NCI-H2081 treated with DMSO at 0.1 percent for 48 hours (cell line): ENCODE measurements at regions not wholly inside any gene's neighbourhood (a gene's known extent, or its start where the extent isn't known, plus 50 kb on each side); places are given as distances from the start of the nearest gene placed in this dataset.
"Not testable (repeated sequence)": the region's sequence is repeated elsewhere in the genome, so short reads cannot be mapped to it uniquely, and the experiment has no call there.

Experiments used
- DNase-seq: peaks from one replicate; lab custom pipeline; 2025; lab: John Stamatoyannopoulos, UW

DNA sequence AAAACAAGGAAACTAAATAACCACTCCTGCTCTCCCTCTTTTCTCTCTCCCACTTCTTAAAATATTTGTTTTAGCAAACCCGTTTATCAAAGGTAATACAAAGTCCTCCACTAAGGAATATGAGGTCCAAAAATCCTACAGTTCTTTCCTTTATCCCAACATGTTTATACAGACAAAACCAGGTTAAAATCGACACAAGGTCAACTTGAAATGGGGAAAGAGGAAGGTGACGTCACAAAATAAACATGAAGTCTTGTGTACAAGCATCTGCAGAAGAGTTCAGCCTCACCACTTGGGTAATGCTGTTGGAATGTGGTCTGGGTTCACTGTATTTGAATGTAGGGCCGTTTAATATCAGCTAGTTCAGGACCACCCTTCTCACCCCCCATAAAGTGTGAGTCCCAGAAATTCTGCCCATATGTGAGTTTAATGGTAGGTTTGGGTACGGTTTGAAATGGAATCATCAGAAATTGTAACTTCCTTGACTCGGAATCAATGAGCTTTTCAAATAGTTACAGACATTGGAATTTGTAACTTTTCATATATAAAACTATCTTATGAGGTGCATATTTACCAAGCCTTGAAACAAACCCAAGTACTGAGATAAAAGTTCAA, 120.0 kb upstream of the SLC38A2 start:
- DNase-seq, result no peak

DNA sequence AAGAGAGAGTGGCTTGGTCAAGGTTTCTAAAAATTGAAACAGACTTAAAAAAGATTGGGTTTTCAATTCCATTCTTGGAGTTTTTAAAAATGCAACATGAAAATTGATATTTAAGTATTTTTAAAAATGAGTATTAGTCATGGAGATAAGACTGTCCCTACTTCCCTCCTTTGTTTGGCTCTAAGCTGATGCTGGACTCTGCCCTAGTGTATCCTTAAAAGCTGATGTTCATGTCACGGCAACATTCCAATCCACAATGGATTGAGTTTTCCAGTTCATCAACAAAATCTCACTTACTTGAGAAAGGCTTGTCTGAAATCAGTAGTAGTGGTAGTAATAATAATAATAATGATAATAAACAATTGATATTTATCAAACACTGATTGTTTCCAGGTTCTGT, 119.0 kb upstream of the SLC38A2 start:
- no peak for DNase-seq

DNA sequence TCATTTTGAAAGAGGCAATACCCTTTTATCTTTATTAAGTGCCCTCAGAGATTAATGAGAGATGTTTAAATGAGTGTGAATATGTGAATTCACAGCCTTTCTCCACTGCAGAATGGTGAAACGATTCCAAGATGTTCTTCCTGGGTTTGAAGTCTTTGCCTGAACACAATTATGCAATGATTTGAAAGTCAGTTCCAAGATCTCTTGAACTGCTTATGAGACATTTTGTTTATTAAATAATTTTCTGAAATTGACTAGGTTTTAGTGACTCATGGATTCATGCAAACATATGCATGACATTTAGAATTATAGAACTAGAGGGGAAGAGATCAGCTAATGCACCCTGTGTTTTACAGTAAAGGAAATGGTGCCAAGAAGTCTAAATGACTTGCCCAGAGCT, 118.1 kb upstream of the SLC38A2 start:
- DNase-seq, result no peak

DNA sequence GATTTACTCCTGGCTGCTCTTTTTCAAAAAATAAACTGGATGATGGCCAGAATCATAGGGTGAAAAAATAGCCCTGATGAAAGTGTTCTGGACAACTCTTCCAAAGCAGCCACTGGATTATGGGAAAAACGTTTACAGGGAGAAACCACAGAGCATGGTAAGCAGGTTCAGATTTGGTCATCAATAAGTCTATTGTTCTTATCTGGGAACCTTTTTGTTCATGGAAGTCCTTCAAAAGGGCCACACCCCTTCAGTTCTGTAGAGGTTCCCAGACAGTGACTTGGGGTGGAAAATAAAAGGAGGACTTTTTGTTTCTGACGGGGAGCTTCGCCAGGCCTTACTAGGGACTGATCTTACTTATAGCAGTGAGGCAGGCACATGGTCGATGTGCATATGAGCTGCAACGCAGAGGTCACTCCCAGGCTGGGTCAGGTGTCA, 117.4 kb upstream of the SLC38A2 start:
- no peak for DNase-seq

DNA sequence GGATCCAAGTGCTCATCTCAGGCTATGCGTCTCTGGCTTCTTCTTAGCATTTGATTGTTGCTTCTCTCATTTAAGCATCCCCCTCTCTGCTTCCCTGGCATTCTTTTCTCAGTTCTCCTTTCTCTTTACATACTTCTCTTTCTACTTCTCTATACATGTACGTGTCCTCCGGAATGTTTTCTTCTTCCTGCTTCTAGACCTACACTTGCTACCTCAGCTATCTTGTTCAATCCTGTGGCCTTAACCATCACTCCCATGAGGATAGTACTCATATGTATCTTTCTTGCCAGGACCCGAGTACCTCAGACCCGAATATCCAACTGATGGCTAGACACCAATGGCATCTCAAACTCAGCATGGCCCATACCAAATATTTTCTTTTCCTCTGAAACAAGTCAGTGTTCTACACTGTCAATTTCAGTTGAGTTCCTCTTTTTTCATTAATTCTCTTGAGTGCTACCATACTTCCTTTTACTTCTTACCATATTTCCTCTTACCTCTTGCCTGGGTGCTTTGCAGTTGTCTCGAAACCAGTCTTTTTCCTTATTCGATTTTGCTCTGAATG, 115.1 kb upstream of the SLC38A2 start:
- DNase-seq, result no peak

DNA sequence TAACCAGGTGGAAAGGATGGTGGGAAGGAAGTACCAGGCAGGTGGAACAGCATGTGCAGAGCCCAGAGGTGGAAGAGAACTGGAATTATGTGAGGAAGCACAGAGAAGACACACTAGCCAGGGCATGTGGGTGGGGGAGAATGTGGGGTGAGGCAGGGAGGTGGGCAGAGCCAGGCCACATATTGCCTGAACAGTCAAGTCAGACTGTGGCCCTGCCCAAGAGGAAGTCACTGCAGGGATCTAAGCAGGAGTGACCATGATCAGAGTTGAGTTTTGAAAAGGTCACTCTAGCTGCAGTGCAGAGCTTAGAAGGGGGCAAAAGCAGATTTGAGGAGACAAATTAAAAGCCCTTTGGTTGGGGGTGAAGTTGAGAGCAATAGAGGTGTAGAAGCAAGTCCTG, 114.0 kb upstream of the SLC38A2 start:
- no peak for DNase-seq

DNA sequence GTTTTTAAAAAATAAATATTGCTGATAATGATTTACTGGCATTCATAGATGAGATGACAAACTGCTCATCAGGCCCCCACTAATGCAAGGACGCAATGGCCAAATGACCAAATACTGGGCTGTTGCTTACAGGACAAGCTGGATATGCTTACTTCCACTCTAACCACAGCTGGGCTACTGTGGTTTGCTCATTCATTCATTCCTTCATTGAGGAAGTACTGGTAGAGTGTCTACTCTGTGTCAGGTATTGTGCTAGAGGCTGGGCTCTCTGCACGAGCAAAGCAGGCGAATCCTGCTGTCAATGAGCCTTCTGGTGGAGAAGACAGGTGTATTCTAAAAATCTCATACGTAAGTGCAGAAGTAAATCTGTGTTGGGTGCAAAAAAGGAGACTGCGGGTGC, 113.3 kb upstream of the SLC38A2 start:
- no peak for DNase-seq

DNA sequence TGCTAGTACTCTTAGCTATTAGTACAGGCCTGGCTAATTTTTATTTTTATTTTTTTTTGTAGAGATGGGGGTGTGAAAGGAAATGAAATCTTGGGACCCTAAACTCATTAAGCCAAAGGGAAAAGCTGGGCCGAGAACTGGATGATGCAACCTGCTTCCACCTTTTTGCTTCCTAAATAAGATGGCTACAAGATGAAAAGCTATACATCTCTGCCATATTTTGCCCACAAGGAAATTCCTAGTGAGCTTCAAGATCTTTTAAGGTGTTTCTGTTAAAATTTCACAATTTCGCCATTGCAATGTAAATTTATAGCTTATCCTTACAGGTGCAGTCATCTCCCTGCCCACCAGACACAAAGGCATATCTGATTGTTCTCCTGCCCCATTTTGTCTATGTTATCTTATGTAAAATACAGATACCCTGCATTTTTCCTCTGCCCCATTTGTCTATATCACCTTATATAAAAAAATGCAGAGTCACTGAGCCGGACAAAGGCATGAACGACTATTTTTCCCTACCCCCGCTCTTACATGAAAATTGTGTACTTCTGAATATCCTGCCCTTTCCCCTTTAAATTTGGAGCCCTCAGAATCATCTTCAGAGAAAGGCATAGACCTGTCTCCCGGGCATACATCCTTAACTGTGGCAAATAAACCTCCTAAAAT, 112.0 kb upstream of the SLC38A2 start:
- DNase-seq, result no peak

DNA sequence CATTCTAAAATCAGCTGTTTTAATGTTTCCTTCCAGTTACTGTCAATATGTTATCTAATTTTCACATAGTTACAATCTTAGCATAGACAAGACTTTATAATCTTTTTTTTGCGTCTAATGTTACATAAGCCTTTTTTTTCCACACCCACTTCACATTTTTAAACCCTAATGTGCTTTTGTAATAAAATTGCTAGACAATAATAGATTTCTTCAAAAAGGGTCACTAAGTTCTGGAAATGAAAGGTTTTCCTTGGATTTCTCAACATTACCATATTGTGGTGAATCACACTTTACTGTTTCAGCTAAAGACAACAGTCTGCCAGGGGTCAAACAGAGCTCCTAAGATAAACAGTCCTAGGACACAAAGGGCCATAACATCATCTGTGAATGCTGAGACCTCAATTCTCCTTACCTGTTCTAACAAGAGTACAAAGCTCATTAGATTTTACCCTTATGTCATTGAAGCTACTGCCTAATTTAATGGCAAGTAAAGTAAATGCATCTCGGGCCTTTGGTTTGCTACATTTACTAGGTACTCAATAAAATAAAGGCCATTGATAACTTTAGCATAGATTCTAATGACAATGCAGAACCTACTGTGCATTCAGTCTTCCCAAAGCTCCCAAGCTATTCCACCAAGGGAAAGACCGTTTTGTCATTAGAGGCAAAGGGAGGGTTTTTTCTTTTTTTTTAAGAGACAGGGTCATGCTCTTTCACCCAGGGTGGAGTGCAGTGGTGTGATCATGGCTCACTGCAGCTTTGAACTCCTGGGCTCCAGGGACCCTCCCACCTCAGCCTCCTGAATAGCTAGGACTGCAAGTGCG, 111.2 kb upstream of the SLC38A2 start:
- DNase-seq, result no peak

DNA sequence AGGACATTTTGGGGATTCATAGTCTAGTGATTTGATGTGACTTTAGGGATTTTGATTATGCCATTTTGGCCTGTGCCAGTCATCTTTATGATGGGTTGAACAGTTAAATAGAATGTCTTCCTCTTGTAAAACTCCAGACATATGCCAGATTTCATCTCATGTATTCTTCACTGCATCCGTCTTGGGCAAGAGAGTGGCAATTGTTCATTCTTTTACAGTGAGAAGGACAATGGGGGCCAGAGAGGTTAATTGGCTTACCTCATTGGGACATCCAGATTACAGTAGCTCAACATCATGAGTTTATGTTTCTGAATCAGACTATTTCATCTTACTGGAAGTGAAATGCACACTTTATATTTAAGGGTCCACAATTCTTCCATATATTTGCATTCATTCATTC, 108.2 kb upstream of the SLC38A2 start:
- no peak for DNase-seq

DNA sequence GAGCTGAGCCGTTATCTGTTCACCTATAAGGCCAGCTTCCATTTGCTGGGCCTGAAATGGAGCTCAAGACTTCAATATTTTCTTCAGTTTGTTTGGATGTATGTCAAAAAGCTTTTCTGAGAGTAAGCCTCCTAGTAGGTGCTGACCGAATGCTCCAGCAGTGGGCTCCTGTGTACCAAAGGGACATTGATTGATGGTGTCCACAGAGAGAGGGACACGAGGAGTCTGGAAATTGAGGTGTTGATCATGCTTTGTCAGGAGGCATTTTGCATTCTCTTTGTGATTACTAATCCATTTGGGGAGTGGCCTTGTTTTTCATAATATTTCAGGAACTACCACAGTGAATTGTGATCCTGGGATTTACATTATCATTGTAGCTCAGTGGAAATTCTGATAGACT, 107.7 kb upstream of the SLC38A2 start:
- no peak for DNase-seq

DNA sequence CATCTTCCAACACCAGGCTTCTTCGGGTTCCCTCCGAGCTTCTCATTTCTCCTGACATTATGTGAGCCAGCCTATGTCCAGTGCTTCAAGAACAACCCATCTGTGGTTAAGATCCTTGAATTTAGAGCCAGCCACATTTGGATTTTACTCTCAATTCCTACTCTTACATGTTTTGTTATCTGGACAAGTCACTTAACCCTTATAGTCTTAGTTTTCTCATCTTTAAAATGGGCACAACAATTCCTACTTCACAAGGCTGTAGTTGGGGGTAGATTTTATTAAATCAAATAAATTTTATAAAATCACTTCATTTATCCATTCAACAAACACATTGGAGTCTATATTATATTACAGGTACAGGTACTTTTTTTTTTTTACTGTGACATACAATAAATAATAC, 105.5 kb upstream of the SLC38A2 start:
- DNase-seq, result no peak

DNA sequence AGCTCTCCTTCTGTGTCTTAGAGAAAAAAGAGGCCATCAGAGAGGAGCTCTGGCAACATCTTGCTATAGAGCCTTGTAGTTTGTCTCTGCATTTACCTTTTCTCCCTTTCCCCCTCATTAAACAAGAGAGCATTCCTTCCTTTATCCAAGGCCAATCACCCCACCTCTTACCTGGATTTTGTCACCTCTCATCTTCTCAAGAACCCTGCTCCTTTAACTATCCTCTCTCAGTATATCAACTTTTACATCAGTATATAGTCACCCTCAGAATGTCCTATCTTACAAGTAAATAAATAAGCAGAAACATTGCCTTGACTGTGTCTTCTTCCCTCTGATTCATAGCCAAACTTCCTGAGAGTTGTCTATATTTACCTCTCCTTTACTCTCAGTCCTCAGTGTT, 105.0 kb upstream of the SLC38A2 start:
- DNase-seq, result no peak

DNA sequence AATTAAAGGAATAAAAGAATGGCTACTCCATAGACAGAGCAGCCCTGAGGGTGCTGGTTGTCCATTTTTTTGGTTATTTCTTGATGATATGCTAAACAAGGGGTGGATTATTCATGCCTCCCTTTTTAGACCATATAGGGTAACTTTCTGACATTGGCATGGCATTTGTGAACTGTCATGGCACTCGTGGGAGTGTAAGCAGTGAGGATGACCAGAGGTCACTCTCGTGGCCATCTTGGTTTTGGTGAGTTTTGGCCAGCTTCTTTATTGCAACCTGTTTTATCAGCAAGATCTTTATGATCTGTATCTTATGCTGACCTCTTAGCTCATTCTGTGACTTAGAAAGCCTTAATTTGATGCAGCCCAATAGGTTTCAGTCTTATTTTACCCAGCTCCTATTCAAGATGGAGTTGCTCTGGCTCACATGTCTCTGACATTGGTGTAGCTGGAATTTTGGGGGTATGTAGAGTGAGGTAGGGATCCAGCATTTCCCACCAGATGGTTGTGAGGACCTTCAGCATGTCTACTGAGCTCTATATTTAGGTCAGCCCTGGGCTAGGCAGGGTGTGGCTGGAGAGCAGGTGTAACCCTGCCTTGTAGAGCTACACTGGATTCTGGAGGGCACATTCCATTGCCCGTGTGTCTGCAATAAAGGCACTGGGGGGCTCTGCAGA, 103.5 kb upstream of the SLC38A2 start:
- DNase-seq, result no peak

DNA sequence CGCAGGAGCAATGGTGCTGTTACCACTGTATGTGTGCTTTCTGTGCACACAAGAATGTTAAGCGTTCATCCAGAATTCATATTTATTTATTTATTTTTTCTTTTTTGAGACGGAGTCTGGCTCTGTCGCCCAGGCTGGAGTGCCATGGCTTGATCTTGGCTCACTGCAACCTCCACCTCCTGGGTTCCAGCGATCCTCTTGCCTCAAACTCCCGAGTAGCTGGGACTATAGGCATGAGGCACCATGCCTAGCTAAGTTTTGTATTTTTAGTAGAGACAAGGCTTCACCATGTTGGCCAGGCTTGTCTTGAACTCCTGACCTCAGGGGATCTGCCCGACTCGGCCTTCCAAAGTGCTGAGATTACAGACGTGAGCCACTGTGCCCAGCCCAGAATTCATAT, 101.8 kb upstream of the SLC38A2 start:
- DNase-seq, result not testable (repeated sequence)

DNA sequence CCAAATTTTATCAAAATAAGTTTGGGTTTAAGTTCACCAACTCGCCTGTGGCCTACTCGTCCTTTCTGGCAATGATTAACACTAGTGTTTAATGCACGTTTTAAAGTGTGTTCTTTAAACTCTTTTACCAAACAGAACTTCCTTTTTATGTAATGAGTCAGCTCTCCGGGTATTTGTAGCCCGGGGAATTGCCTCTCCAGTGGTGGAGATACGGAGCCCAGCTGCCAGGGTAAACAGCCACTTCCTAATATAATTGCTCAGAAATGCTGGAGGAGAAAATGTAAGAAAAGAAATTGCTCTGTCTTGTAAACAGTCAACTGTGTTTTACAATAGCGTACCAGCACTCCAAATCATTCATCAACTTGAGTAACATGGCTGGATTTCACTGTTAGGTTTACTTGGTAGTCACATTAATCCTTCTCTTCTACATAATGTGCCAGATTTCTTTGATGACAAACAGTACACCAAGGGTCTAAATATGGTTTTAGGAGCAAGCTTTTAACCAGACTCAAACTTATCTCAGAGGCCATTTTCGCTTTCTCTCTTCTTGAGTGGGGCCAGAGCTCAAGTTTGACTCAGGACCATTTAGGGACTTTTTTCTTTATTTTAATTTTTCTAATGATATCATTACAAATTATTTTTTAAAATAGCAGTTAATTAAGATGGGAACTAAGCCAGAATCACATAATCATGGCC, 101.2 kb upstream of the SLC38A2 start:
- peak; percentile 15 for DNase-seq

DNA sequence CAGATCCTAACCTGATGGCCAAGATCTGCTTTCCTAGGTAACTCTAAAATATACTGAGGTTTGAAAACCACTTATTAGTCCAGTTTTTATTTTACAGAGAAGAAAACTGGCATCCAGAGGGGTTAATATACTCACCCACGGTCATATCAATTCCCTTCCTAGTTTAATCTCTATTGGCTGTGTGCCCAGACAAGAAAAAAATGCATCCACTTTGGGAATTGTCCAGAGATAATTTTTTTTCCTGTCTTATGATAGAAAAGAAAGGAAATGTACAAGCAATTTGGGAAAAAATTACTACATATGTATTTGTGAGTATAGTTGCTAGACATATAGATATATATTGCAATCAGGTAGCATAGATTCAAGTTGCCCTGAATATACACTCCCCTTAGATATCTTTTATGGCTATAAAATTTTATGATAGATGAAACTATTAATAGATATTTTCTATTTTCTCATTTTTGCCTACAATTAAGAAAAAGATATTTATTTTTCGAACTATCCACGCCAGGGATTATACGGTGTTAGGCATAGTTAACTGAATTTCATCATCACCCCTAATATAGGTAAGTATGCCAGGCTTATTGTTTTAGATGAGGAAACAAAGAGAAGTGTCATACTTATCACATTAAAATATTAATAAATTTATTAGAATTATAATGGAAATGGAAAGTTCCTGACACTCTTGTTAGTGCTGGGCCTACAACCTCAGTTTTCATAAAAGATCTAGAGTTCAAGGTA, 100.5 kb upstream of the SLC38A2 start:
- DNase-seq, result peak; percentile 37

DNA sequence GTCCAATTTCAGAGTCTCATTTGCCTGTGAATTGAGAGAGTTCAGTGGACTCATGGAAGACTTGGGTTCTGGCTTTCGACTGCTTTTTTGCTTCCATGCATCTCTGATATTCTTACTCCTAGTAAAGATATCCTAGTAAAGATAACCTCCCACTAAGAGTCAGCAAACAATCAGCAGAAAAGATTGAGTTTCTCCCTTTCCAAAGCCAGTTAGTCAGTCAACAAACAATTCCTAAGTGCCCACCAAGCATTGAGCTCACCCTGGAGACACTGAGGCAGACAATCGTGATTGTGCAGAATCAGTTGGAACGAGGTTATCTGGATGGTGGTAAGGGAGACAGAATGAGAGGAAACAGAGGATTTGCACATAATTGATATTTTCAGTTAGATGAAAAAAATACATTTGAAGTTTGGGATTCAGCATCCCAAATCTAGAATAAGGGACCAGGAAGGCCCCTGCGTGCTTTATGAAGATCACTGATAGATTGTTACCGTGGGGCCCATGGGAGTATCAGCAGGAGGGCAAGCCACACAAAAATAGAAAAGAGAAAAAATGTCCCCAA, 99.7 kb upstream of the SLC38A2 start:
- DNase-seq, result no peak

DNA sequence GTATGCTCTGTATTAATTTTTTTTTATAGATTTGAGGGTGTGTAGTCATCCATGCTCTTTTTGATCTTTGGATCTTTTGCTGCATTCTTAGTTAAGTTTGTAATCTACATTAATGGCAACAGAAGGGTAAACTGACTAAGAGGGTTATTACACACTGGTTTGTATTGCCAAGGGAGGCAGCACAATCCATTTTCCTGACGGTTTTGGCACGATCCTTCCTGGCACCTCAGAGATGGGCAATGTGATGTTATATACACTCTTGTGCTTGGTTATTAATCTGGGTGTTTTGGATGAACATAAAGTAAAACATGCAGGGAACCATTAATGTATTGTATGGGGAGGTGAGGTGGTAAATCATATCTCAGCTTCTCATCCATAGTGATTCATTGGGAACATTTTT, 98.8 kb upstream of the SLC38A2 start:
- no peak for DNase-seq

DNA sequence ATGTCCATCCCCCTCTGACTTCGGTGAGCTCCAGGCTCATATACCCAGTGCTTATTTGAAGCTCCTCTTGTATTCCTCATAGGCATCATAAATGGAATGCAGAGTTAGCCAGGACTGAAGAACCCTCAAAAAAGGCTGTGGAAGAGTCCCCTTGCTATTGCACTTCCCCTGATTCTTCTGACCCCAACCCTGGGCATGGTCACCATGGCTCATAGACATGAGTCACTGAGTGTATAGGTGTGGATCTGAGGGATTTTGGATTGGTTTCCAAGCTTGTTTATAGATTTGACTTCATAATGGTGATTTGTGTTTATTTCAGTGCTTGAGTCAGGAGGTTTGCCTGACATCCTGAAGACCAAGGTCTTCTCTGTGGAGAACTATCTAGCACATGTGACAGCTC, 98.4 kb upstream of the SLC38A2 start:
- DNase-seq, result no peak
